ENCODE measurements at regions not wholly inside any gene's neighbourhood (a gene's known extent, or its start where the extent isn't known, plus 50 kb on each side); places are given as distances from the start of the nearest gene placed in this dataset.
"Not testable (repeated sequence)": the region's sequence is repeated elsewhere in the genome, so short reads cannot be mapped to it uniquely, and the experiment has no call there.

- DNase-seq = no peak
Measured at GRCh38 chr7:121563177-121563576, 167.1 kb upstream of the FAM3C start.

DNA sequence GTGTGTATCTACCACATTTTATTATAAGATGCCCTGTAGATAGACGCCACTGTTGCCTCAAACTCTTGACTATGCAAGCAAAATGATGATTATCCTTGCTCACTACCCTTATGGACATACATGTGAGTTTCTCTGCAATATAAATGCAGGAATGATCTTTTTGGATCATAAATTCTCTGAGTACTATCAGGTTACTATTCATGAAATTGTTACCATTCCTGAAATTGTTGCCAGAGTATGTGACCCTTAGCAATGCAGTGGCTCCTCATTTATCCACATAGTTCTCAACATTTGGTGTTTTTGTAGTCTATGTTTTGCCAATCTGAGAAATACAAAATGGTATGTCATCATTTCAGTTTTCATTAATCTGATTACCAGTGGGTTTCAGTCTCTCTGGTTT is 166.2 kb upstream of the FAM3C start:
- no peak for DNase-seq

DNA sequence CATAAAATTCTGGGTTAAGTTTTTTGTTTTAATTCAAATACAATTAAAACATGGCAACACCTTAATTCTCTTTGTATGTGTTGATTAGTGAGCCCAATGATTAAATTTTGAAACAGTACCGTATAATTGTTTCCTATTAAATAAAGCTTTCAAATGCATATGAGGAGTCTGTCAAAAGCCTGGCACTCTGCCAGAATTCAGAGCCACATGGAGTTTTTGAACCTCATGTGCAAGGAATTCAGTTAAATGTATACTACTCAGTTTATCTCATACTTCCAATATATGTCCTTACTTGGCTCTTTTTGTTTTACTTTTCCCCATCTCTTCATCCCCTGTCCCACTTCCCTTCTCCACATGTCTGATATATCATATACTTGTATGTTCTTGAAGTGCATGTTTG is 165.6 kb upstream of the FAM3C start:
- DNase-seq = no peak

DNA sequence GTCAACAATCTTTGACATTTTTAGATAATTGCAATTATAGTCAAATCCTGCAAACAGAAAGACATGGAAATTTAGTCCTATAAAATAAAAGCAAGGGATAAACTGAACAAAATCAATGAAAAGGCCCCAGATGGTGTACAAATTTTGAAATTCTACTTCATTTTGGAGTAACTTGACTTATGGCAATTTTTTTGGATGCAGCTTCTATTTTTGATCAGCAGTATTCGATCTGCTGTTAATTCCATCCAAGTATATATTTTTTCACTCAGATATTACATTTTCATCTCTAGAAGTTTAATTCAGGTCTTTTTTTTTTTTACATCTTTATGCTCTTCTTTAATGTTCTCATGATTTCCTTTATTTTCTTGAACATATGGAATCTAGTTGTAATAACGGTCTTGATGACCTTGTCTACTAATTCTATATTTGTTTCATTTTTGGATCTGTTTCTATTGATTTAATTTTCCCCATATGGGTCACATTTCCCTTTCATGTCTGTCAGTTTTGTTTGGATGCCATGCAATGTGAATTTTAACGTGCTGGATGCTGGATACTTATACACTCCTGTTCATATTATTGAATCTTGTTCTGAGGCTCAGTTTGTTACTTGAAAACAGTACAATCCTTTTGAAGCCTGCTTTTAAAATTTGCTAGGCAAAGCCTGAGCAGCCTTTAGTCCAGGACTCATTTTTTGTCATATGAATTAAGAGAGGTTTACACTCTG is 164.3 kb upstream of the FAM3C start:
- DNase-seq = no peak

DNA sequence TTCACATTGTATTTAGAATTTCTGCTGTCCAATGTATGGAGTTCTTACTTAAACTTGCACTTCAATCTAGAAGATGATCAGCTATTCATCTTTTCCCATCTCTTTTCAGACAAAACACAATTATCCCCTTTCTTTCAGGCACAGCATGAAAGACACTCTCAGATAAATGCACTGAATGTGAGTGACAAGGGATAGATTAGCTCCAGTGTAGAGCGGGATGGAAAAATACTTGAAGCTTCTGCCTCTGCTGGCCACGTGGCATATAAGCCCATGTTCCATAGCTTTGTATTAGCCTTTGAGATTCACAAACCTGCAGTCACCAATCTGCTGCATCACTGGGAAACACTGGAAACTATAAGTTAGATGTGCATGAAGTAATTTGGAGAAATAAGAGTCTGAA is 162.2 kb upstream of the FAM3C start:
- no peak for DNase-seq

GRCh38 chr7:121557034-121557892 is 161.2 kb upstream of the FAM3C start:
- no peak for DNase-seq

DNA sequence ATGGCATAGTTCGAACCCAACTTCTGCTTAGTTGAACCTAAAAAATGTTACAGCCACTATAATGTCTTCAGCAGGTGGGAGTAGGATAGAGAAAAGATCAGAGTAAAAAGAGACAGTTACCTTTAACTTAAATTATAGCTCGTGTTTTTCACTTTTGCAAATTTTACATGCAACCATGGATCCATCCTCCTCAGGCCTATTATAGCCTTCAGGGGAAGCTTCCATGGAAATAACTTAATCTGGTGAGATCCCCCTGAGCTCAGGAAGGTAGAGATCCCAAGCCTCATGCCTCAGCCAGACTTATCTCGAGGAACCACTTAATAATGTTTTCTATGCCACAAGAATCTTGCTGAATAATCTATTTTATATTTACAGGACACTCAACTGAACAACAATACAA is 159.4 kb upstream of the FAM3C start:
- no peak for DNase-seq

GRCh38 chr7:121547544-121548092 is 151.5 kb upstream of the FAM3C start:
- peak; percentile 31 to 38 for DNase-seq

DNA sequence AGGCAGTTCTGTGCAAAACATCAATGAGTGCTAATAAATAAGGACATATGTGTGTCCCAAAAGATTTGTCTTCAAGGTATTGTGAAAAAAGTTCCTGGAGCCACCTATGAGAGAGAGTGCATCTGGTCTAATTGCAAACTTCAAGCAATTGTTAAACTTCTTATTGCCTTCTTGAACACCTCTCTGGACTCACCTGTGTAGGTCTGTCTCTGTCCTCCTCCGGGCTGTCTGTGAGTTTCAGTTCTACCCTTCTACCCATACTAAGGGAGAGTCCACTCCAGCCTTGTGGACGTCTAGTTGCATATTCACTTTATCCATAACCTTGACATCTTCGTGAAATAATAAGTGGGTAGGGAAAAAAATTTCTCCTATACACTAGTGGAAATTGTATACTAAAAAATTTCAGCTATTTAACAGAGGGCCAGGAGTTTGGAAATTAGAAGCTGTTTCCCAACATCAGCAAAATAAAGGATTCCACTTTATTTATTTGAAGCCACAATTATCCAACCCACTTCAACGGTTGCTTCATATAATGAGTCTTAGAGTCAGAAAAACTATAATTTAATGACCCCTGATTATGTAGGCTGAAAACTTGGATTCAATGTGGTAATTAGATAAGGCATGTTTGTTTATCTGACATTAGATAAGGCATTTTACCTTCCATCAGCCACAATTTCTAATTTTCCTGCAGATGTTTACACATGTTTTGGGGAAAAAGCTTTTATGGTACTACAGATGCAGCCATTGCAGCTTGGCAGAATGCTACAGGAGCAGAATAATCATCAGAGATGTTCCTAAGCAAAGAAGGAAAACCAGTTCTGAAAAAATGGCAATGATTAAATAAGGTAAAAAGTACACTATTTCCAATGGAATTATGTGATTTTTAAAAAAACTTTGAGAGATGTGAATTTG is 150.8 kb upstream of the FAM3C start:
- DNase-seq = peak; percentile 19 to 23

DNA sequence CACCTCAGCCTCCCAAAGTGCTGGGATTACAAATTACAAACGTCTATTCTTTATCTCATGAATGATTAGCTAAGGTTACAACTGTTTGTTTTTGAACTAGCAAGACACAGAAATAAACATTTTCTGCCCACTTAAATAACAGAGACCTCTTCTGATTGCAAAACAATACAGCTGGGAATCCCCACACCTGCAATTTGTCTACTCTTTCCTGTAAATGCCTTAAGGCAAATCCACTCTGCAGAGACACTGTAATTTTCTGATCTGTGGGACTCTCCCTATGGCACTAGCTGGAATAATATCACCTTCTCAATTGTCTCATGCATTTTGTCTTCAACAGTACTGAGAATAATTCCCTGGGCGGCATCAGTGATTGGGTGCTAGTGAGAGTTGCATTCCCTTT is 149.3 kb upstream of the FAM3C start:
- no peak for DNase-seq

DNA sequence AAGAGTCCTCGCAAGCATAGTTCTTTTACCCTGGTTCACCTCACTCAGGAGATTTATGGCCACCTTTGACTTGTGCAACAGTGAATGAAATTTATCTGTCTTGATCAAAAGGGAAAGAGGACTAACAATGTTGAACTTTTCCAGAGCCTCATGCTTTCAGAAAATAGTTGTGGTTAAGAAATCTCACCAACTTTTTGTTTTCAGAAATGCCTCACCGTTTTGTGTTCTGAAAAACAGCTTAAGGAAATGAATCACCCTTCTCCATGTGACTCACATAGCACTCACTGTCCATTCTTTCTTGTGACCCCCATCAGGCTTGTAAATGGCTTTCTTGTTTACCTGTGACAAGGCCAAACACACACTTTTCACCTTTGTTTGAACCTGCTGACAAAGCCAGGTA is 148.6 kb upstream of the FAM3C start:
- DNase-seq = no peak

DNA sequence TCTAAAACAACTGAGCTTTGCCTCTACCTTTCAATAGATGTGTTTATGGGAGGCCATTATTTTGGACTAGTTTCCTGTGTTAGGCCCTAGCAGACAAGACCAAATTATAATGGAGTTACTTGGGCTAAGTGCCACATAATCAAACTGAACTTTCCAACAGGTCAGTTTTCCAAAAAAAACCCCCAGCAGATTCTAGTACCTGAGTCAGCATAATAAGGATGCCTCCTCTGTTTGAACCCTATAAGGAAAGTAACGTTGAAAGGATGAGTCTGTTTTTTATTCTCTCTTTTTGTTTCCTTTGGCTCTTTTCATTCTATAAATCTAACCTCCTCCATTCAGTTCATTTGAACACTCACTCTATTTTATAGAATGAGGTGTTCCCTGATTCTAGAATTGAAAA is 148.1 kb upstream of the FAM3C start:
- no peak for DNase-seq

DNA sequence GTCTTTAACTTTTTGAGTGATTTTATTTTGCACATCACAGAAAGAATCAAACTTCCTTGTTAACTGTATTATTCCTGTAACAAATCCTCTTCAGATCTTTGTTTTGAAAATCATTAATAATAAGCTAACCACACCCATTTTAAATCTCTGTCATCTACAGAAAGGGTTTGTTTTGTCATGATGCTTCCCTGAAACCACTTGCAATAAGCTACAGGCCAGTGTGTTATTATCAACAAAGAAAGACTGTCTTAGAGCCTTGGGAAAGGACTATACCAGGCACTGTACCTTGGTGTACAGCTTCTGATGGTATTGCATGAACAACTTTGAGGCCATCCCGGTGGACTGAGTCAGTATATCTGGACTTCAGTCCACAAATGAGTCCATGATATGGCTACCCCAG is 145.3 kb upstream of the FAM3C start:
- DNase-seq = no peak

GRCh38 chr7:121540138-121540537 is 144.0 kb upstream of the FAM3C start:
- DNase-seq = no peak

GRCh38 chr7:121537031-121537430 is 140.9 kb upstream of the FAM3C start:
- DNase-seq = no peak

DNA sequence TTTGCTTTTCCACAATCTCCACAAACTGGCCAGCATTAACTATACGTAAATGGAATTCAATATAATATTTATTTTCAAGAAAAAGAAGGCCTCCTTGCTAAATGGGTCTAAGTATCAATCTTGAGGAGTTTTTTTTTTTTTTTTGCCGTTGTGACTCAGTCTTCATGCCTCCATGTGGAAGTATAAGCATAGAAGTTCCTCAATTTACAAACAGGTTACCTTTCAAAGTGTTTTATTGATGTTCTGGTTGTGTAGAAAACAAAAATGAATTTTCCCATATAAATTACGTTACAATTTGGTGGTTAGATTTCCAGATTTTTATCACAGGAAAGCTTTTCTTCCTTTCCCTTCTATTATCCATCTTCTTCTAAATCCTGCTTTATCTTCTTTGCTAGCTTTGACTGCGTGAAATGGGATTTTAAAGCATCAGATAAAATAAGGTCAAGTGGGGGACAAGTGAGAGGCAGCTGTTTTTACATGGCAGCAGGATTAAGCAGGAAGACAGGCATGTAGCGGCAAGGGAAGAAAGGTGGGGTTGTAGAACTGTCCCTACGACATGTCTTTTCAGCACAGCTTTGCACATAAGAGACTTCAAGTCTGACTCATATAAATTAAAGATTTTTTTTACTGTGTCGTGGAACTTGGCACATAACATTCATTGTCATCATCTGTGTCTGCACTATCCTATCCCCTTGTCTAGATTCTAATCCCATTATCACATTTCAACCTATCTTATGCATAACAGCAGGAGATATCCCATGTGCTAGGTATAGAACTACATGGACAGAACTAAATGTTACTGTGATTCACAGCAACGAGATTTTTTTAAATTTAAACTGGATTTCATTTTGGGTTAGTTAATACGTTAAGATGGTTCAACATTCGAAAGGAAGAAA is 135.3 kb upstream of the FAM3C start:
- no peak for DNase-seq

GRCh38 chr7:121530227-121531174 is 134.4 kb upstream of the FAM3C start:
- no peak for DNase-seq

GRCh38 chr7:121529003-121529402 is 132.9 kb upstream of the FAM3C start:
- DNase-seq = no peak

DNA sequence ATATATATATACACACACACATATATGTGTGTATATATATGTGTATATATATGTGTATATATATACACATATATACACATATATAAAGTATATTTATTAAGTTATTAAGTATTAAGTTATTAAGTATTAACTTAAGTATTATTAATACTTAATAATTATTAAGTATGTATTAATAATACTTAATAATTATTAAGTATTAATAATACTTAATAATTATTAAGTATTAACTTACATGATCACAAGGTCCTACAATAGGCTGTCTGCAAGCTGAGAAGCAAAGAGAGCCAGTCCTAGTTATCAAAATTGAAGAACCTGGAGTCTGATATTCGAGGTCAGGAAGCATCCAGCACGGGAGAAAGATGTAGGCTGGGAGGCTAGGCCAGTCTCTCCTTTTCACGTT is 130.1 kb upstream of the FAM3C start:
- not testable (repeated sequence) for DNase-seq
